Suprapubic skin (tissue), 4 donors: ENCODE measurements at regions not wholly inside any gene's neighbourhood (a gene's known extent, or its start where the extent isn't known, plus 50 kb on each side); places are given as distances from the start of the nearest gene placed in this dataset.

Experiments used
- POLR2A ChIP-seq, 2 donors: fragments of 450-650 bp; IDR thresholded peaks; one replicate each; pipeline ENCODE4 v1.6.1; 2017; ENCODE audit warnings: antibody characterized with exemption in 2 of 2, mild to moderate bottlenecking in 2 of 2, moderate library complexity in 2 of 2
- POLR2AphosphoS5 ChIP-seq, 3 donors: sonication (generic); formaldehyde crosslinking; IDR thresholded peaks; one replicate each; pipeline ENCODE4 v1.6.1; 2017; ENCODE audit warnings: antibody characterized with exemption in 3 of 3

DNA sequence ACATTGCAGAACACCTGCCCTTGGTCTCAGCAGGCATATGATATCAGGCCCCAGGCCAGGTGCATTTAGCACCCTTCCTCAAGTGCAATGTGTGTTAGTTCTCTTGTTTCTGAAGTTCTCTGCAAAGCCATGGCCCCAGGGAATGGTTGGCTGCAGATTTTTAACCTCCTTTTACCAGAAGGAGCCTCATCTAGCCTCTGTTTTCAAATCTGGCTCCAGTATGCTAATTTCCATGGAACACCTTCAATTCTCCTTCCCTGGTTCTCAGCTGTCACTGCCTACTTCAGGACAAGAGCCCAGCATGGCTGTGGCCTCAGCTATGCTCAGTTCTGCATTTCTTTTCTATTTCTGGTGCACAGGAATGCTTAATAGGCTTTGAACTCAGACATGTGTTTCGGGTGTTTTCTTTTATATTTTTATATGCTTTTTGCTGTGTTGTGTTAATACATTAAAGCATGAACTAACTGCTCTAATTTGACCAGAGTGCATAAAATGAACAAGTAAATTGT lies 51.6 kb upstream of the OGFRL1 start:
- no peak for TF ChIP-seq POLR2AphosphoS5 (IDR thresholded peaks at IDR 0.05)
- TF ChIP-seq POLR2A (IDR thresholded peaks at IDR 0.05) = no peak
